ENCODE measurements at regions not wholly inside any gene's neighbourhood (a gene's known extent, or its start where the extent isn't known, plus 50 kb on each side); places are given as distances from the start of the nearest gene placed in this dataset.

GRCh38 chr7:85475071-85475470 lies 288.2 kb upstream of the SEMA3D start (continued):
- TF ChIP-seq ZBTB33 (IDR thresholded peaks at IDR 0.05; ENCODE audit: extremely low read depth, insufficient replicate concordance, low read length) (no peak), EZH2phosphoT487 (IDR thresholded peaks at IDR 0.05; ENCODE audit: borderline replicate concordance) (no peak), ELF1 (IDR thresholded peaks at IDR 0.05; ENCODE audit: borderline replicate concordance, low read depth) (no peak), EGR1 (IDR thresholded peaks at IDR 0.05; ENCODE audit: low read depth) (no peak), ZFX (IDR thresholded peaks at IDR 0.05) (no peak), TCF7L2 (IDR thresholded peaks at IDR 0.05; ENCODE audit: borderline replicate concordance, extremely low read depth, insufficient read depth, insufficient read length) (no peak), POLR2AphosphoS5 (IDR thresholded peaks at IDR 0.05; ENCODE audit: low read depth, low read length) (no peak), SP1 (IDR thresholded peaks at IDR 0.05; ENCODE audit: low read depth) (no peak), CBX3 (IDR thresholded peaks at IDR 0.05; ENCODE audit: low read depth) (no peak), FOSL1 (IDR thresholded peaks at IDR 0.05; ENCODE audit: low read depth) (no peak)

- DNase-seq (ENCODE audit: low read depth, low spot score) (no peak), ATAC-seq (no peak)
- Histone ChIP-seq H3K79me2 (ENCODE audit: insufficient read depth, low read length) (no peaks in the 10 kb centered on the region), H3K4me3 (replicated peaks in 1 of 2; ENCODE audit: low read depth in 1 of 2, low read length in 2 of 2) (no peak overlapping the region), H3K27me3 (ENCODE audit: insufficient read depth, low read length) (no peaks in the 10 kb centered on the region), H3K4me1 (ENCODE audit: control insufficient read depth in 1 of 2, insufficient read depth in 2 of 2, low read length in 2 of 2) (no peaks in the 10 kb centered on the region), H3K9me3 (ENCODE audit: control insufficient read depth in 1 of 2, insufficient read depth in 1 of 2, low read depth in 1 of 2, low read length in 2 of 2) (no peaks in the 10 kb centered on the region), H3K9me2 (ENCODE audit: insufficient read depth) (no peaks in the 10 kb centered on the region), H4K20me1 (ENCODE audit: insufficient read depth) (no peaks in the 10 kb centered on the region), H3K9ac (ENCODE audit: low read length) (no peak overlapping the region), H2AFZ (ENCODE audit: low read depth, low read length, poor library complexity, severe bottlenecking) (no peak overlapping the region), H3K36me3 (ENCODE audit: control insufficient read depth in 1 of 2, insufficient read depth in 2 of 2, low read length in 2 of 2) (no peaks in the 10 kb centered on the region), H3K4me2 (ENCODE audit: low read length) (no peak overlapping the region), H3K27ac (ENCODE audit: low read depth, low read length) (no peak overlapping the region)
- TF ChIP-seq CBX3 (IDR thresholded peaks at IDR 0.05; ENCODE audit: low read depth), result no peak
- no peak for TF ChIP-seq ZFX (IDR thresholded peaks at IDR 0.05)
- no peak for TF ChIP-seq ELF1 (IDR thresholded peaks at IDR 0.05; ENCODE audit: borderline replicate concordance, low read depth)
- ChIA-PET POLR2A (no interaction called here), RAD21 (ENCODE audit: low non-redundant PET in 1 of 2, low total read pairs in 2 of 2, uncharacterized antibody in 2 of 2, unreplicated experiment in 2 of 2) (no interaction called here), CTCF (no interaction called here)
- intact Hi-C loops (cut with micrococcal nuclease), result no loop called here
- BruUV-seq (replicated peaks), result no TSS peak
Measured at GRCh38 chr7:85474234-85474633, 287.4 kb upstream of the SEMA3D start.
